ENCODE measurements at regions not wholly inside any gene's neighbourhood (a gene's known extent, or its start where the extent isn't known, plus 50 kb on each side); places are given as distances from the start of the nearest gene placed in this dataset.

DNA sequence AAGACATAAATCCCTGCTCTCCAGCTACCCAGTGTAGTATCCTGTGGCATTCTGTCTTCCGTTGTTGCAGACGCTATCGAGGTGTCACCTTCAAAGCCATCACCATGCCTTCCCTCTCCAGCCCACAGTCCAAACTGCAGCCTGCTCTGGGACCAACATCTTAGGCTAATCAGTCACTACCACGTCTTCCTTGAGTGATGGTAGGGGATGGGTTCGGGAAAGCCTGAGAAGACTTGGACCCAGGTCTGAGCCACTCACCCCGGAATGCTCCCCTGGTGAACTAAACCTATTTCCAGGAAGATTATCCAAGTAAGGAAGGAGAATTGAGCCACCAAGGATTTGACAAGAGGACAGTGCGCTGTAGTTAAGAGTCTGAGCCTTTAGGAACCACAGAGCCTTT, 52.9 kb upstream of the IRX1 start:
- DNase-seq, result no peak

DNA sequence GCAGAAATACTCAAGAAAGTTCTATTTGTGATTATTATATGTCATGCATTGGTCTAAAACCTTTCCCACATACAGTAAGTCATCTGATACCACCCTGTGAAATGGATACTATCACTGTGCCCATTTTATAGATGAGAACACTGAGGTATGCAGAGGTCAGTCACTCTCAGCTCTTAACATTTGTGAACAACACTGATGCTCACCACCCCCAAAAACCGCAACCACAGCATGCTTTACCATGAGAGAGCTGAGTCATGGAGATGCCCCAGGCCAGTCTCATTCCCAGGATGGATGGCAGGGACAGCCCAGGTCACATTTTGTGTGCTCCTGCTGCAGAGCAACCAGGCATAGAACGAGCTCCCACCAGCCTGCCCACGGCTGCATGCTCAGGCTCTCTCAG, 53.5 kb upstream of the IRX1 start:
- DNase-seq, result no peak

DNA sequence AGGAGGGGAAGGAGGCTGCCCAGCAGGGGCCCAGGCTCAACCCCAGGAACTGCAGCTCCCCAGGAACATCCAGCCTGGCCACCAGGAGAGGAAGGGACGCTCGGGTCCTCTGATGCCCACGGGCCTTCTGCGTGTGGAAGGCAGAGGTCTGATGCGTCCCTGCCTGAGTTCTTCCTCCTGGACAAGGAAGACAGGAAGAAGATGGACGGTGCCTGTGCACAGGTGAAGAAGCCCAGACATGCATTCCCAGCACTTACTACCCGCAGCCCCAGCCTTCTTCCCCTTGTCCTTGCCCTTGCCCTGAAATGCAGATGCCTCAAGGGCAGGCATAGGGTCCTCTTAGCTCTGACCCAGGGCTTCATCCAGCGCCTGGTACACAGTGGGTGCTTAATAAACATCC, 56.7 kb upstream of the IRX1 start:
- DNase-seq, result no peak

DNA sequence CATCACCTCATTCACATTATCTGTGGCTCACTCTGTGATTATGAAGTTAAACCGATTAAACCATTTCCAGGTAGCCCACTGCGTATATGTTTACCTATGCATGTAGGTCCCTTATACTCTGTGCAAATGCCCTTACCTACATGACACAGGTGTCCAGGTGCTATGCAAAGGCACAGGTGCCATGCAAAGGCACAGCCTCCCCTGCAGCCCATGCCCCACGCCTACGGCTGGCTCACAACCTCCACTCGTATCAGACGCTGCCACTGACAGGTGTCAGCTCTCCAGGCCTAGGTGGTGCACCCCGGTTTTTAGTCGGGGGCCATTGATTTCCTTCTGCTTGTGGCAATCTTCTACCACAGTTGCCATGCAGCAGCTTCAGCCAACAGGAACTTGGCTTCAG, 57.7 kb upstream of the IRX1 start:
- no peak for DNase-seq

DNA sequence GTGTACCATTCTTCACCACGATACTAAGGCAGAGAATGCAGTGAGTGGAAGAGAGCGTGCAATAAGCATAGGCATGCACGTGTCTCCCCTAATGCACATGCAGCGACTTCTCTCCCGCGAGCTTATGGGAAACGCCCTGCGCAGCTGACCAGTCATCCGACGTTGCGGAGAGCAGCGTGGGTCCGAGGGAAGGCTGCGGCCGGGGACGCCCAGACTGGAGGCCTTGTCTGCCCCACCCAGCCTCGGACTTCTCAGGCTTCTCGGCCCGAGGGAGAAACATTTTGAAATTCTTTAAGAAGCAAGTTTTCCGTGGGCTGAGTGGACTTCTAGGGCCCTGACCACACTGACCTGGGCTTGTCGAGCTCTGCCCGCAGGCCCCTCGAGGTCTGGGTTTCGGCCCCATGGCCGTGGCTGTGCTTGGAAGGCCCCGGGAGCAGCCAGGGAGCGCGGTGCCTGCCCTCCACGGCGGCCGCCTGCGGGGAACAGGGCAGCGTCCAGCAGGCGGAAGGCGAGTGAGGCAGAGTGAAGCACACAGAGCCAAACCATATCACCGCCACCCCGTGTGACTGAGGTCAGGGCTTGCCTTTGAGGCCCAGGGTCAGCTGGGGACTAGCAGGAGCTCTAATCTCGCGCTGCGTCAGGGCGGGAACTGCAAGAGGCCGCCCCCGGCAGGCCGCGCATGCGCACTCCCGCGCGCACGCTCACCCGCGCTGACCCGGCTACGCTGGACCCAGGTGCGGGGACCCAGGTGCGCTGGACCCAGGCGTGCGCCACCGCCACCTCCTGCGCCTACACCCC, 60.0 kb upstream of the IRX1 start:
- DNase-seq, result no peak

DNA sequence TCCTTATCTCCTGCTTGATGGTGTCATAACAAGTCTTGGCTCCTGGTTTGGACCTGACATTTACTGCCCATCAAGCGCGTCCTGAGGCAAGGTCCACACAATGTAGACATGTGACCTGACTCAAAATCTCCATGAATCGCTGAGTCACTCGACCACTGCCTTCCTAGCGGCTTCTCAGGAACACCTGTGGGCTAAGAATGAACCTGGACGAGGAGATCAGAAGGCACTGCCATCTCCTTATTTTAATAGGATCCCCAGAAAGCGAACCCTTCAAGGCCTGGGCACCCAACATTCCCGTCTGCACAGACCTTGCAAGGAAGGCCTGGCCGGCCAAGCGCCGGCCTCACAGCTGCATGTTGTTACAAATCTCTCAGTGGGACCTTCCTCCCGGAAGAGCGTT, 60.6 kb upstream of the IRX1 start:
- DNase-seq, result no peak

DNA sequence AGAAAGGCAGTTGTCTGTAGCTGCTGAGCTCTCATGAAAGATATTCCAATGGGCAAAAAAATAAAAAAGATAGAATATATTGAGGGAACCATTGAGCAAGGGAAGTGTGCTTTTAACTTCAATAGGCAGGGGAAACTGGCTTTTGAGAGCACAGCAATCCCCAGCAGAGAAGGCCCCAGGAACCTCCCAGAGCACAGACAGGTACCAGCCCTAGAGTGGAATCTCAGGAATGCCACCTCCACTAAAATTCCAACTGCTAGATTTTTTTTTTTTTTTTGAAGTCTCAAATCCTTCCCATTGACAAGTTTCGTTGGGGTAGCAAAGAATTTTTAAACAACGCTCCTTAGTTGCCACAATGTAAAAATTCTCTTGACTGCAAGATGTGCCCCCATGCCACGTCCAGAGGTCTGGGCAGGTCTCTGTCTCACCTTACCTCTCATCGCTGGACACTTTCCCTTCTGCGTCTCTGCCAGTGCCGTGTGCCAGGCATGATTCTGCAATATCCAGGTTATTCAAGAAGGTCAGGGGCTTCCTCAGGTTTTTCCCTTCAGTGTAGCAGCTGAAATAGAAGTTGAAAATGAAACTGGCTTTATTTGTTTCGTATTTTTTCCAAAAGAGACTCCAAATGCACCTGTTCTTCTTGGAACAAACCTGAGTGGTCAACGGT, 64.2 kb upstream of the IRX1 start:
- DNase-seq, result no peak

DNA sequence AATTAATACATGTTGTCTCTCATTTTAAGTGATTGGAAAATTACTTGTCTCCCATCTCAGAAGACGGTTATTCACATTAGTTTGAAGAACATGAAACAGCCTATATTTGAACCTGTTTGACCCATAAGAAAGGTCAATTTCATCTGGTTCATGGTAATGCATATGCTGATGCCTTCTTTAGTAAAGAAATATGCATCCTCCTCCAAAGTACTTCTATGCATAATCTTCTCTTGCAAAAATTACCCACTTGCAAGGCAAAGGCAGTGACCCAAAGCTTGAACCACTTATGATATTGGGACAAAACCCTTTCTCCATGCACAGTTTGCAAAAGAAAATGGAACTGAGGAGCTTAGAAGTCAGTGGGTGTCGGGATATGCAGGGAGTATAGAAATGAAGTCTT, 65.4 kb upstream of the IRX1 start:
- no peak for DNase-seq

DNA sequence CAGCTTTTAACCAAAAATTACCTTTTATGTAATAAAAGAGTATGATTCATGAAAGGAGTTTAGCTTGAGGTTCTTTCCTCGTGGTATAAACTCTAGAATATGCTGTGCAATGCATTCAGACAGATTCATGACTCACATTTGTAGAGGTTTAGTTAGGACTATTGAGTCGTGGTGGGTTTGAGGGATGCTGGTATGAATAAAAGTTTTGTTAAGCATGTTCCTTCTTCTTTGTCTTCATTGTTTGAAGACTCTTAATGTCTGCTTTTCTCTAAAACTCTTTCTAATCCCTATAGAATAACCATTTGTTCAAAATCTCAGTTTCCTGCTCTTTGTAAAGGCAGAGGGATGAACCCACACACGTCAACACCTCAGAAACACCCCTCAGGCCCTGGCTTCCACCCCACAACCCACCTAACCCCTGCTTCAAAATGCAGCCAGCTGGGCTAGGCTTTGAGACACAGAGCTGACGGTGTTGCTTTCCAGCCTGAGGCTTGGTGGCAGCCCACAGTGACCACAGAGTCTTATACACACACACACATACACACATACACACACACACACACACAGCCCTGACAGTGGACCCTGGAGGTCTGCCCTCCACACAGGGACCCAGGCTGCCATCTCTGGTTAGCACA, 69.0 kb upstream of the IRX1 start:
- no peak for DNase-seq

DNA sequence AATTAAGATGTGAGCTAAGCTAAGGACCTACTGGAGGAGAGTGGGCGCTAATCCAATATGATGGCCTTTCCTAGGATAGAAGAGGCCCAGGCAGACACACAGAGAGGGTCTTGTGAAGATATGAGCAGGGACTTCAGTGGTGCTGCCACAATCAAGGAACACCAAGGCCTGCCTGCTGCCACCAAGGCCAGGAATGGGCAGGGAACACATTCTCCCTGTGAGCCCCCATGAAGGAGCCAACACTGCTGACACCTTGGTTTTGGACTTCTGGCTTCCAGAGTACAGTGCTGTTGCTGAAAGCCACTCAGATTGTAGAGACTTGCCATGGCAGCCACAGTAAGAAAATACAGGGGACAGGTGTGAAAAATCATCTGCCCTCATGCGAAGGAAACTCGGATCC, 73.1 kb upstream of the IRX1 start:
- no peak for DNase-seq

DNA sequence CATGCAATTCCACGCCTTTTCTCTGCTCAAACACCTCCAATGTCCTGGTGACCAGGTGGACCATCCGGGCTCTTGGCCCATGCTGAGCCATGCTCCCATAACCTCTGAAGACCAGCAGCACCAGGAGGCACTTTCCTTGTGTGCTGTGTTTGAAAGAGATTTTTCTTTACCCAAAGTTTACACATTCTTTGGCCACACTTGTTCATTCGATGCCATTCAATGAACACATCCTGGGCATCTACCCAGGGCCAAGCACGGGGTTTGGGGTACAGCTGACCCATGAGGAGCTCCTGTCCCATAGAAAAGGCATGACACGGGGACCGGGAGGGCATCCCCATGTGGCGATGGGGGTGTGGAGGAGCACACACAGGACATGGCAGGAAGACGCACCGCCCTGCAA, 77.1 kb upstream of the IRX1 start:
- DNase-seq, result no peak

DNA sequence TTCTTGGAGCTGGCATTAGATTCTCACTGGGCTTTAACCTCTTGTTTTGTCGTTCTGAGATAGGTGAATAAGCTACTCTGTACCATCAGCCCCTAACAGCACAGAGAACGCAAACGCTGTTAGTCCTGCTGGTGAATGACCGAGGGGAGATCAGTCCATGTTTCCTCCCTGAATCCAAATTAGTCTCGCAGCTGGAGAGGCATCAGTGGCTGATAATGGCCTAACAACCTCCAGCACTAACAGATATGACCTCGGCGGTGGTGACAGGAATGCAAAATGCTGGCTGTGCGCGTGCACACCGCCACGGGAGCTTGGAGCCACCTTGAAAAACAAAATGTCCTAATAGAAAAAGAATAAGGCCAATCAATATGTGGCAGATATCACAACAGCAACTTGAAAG, 77.6 kb upstream of the IRX1 start:
- no peak for DNase-seq

DNA sequence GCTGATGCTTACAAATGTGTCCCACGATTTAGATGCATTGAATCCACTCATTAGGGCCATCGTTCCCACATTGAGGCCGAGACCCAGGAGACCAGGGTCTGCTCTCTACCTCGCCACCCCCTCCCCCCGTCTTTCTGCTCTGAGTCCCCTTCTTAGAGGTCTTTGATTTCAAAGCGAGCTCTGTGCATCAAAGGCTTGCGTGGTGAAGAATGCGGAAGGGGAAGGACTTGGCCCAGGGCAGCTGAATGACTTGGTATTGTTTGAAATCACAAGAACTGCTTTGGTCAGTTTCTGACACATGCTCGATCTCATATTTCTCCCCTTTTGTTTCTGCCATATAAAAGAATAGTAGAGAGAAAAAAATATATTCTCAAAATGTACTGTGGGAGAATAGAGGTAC, 78.3 kb upstream of the IRX1 start:
- DNase-seq, result no peak

DNA sequence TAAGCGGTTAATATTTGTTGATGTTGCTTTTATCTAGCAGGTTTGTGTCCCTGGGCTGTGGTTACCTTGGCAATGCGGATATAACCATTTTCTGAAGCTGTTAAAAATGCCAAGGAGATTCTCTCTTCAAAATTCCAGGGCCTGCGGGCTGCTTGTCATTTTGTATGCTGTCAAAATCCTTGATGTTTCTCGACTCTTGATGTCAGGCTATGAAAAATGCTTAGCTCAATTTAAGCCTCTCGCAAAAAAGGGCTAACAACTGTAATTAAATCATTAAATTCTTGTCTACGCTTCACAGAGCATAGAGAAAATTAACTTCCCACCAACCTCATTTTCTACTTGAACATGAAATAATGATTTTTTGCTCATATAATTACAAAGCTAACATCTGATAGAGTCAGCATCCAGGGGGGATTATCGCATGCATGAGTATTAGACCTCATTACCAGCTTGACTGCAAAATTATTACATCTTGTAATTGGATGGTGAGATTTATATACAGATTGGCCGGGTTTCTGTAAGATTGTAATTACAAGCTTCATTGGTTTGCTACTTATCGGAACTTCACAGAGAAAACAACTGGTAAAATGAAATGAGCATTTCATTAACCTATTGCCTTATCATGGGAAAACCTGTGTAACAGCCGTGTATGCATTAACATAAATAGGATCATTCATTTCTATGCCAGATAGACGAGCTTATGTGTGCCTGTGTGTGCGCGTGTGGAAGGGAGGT, 83.1 kb upstream of the IRX1 start:
- DNase-seq, result no peak

DNA sequence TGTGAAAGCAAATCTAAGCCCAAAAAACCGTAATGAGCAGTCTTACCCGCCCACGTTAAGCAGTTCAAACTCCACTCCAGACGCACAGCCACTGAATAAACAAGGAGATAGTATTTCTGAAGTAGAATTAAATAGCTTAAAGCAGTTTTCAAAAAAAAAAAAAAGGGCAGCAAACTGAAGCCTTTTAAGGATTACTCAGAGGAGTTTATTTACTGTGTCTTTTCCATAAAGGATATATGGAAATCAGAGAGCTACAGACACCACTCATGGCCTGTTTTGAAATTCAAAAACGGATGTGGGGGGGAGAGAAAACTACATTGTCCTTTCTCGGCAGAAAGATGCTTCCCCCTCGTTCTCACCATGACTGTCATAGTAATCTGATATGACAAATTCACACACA, 83.7 kb upstream of the IRX1 start:
- DNase-seq, result no peak

DNA sequence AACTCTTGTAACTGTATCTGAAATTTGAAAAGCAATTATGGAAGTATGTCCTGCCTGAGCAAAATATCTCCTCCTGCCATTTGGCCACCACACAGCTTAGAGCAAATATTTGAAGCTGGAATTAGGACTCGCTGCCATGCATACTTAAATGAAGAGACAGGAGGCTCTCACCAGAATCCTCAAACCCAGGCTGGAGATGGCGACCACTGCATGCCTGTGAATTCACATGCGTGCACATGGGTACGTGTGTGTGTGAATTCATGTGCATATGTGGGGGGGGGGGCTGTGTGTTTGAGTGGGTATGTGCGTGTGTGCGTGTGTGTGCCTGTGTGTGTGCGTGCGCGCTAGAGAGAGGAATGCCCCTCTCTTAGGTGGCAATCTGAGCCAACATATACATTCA, 84.1 kb upstream of the IRX1 start:
- DNase-seq, result no peak

DNA sequence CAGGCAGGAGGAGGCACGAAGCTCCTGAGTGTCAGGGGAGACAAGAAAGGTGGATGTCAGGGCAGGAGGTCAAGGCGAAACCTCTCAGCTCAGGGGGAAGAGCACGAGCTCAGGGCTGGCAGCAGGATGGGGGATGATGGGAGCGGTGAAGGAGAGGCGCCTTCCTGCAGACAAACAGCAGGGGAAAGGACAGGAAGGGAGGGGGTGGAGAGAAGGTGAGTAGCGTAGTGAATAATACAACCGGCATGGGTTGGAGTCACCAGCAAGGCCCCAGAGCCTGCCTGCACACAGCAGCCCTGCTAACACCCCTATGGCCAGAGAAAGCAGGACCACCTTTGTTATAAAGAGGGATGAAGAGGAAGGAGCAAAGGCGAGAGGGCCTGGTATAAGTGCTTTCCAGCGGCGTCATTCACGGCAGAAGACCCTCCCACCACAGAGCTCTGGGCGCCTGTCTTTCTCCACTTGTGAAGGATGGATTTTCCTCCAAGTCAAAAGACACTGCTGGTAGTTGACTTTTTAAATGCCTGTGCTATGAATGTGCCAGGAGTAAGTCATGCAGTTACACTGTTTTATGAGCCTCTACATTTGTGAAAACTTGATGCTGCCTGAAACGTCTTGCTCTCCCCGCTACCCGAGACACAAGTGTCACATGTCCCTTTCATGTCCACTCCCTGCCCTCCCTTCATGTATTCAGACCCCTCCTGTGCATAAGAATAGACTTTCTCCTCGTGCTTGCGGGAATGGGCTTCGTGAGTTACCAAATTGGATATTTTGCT, 84.8 kb upstream of the IRX1 start:
- DNase-seq, result no peak

DNA sequence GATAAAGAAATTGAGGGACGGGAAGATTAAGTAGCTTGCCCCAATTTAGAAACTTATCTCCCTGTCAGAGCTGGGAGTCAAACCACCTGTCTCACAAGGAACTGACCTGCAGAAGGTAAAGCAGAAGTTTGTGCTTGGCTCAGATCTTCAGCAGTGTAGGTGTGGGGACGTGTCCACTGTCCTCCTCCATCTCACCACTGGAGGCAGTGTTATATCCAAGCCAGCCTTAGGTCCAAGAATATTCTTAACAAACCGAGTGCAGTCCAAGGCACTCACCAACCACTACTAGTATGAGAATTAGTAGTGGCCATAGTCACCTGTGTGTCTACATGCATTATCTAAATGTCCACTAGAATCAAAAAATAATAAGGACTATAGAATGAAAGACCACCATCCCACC, 86.3 kb upstream of the IRX1 start:
- DNase-seq, result no peak

DNA sequence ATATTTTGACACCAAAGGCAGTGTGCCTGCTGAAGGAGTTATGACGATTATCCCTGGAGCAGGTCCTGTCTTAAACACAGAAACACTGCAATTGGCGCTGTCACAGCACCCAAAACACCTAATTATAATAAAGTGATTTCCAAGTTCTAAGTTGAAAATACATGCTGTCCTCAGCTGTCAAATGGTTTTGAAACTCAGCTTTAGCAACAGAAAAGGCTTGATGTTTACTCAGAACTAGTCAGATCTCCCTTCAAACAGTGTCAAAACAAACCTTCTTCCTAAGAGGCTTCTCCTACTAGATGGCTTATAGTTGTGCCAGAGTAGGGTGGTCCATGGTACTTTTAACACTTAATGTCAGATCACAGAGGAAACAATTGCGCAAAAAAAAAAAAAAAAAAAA, 87.2 kb upstream of the IRX1 start:
- DNase-seq, result no peak

DNA sequence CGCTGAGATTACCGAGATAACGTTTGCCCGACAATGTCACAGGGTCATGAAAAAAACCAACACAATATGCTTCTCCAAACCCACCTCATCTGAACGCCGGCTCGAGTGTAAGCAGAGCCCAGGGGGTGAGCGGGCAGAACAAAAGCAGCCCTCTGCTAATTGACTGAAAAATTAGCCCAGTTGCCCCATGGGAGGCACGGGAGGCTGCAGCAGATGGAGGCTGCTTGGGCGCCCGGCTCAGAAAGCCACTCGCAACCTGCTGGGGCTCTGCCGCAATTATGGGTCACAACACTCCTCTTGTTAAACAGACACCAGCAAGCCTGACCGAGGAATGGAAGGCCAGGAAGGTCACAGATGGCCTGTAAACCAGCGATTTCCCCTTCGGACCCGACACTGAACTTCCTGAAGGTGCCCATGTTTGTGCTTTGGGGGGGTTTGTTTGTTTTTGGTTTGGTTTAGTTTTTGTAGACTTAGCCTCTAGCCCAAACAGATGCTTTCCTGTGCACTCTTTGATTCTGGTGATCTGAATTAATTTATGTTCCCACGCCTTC, 104.6 kb upstream of the IRX1 start:
- DNase-seq, result no peak

DNA sequence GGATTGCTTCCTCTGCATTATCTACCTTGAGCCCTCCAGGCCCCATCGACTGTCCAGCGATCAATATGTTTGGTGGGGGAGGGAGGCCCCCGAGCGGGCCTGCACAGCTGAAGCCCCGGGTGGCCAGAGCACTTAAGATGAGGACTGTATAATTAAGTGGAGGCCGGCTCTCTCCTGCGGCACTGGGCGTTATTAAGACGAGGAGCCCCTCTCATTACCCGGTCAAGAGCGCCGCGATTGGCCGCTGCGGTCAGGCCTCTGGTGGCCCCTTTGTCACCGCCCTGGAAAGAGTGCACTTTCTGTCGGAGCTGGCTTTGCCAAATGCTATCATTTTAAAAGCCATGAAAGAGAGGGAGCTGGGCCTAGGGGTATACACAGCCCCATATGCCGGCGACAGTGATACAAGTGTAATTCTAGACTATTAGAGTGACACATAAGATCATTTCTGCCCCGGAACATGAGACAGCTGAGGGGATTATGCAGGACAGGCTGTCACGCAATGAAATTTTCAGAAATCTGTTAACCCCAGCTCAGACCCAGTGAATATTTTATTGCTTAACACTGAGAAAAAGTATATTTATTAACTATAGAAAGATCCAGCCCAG, 106.3 kb upstream of the IRX1 start:
- DNase-seq, result no peak

DNA sequence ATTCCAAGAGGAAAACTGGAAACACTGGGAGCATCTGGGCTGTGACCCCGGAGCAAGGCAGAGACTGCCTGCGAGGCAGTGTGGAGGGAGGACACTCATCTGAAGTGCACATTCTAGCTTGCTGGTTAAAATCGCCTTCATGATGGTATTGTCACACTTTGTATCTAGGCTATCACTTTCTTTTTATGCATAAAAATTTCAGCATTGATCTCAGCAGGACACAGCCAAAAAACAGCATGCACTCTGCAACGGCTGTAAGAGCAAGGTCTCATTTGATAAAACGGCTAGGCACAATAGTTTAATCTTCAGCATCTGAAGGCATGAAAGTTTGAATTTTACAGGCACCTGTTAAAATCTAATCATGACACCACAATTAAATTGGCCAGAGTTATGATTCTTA, 110.8 kb upstream of the IRX1 start:
- no peak for DNase-seq

All from T-helper 2 cell (primary cell).